Keratinocyte (primary cell): ENCODE measurements at regions not wholly inside any gene's neighbourhood (a gene's known extent, or its start where the extent isn't known, plus 50 kb on each side); places are given as distances from the start of the nearest gene placed in this dataset.

ENCODE experiments used
- EZH2 ChIP-seq: IDR thresholded peaks from one replicate; pipeline ENCODE4 v1.6.1; 2012; ENCODE audit warnings: inconsistent platforms, mild to moderate bottlenecking, low read length, moderate library complexity
- TF ChIP-seq, protein P1 (sequence below), 3 experiments: IDR thresholded peaks in 1 of 3; conservative IDR thresholded peaks in 1 of 3; optimal IDR thresholded peaks in 1 of 3; 2 replicates in 2 of 3; 3 replicates in 1 of 3; pipeline versions ENCODE3 to v1.5.1; 2011; ENCODE audit warnings: low read length in 3 of 3, mild to moderate bottlenecking in 3 of 3, moderate library complexity in 2 of 3, control low read depth in 1 of 3, inconsistent platforms in 1 of 3; ENCODE audit not compliant: insufficient read depth in 2 of 3; ENCODE audit errors: extremely low read depth in 1 of 3

DNA sequence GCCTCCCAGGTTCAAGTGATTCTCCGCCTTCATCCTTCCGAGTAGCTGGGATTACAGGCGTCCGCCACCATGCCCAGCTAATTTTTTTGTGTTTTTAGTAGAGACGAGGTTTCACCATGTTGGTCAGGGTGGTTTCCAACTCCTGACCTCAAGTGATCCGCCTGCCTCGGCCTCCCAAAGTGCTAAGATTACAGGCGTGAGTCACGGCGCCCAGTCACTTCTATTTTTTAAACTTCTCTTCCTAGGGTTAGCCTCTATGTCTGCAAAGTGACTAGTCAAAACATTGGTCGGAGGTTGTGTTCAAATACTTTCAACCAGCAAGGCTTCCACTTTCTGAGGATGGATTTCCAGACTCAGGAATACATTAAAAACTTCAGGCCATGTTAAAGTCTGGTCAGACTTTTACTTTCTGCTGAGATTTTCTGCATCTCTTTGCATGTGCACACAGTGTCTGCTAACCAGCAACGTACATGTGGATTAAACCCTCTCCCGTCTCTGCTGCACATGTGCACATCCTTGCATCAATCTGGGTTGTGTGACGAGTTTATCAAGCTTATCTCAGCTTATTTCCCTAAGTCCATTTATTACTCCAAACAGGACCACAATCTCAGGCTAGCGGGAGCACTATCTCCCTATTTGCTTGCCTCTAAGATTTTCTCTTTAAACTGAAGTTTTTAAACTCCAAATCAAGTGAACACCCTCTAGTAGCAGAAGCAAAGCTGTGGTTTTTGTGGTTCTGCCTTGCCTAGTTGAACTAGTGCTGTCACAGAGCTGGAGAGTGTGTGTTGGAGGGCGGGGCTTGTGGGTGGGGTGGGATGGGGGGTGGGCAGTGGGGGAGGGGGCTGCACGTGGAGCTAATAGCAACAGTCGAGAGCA, 525.2 kb upstream of the GOT2 start:
- TF ChIP-seq EZH2 = no peak
- TF ChIP-seq, protein P1, sequence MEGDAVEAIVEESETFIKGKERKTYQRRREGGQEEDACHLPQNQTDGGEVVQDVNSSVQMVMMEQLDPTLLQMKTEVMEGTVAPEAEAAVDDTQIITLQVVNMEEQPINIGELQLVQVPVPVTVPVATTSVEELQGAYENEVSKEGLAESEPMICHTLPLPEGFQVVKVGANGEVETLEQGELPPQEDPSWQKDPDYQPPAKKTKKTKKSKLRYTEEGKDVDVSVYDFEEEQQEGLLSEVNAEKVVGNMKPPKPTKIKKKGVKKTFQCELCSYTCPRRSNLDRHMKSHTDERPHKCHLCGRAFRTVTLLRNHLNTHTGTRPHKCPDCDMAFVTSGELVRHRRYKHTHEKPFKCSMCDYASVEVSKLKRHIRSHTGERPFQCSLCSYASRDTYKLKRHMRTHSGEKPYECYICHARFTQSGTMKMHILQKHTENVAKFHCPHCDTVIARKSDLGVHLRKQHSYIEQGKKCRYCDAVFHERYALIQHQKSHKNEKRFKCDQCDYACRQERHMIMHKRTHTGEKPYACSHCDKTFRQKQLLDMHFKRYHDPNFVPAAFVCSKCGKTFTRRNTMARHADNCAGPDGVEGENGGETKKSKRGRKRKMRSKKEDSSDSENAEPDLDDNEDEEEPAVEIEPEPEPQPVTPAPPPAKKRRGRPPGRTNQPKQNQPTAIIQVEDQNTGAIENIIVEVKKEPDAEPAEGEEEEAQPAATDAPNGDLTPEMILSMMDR (optimal IDR thresholded peaks at IDR 0.05 in 1 of 3, IDR thresholded peaks at IDR 0.05 in 1 of 3, conservative IDR thresholded peaks at IDR 0.05 in 1 of 3; ENCODE audit: extremely low read depth in 1 of 3, insufficient read depth in 2 of 3, low read length in 3 of 3) = no peak
